ENCODE measurements at regions not wholly inside any gene's neighbourhood (a gene's known extent, or its start where the extent isn't known, plus 50 kb on each side); places are given as distances from the start of the nearest gene placed in this dataset.

GRCh38 chr5:68960961-68961360 is 132.9 kb upstream of the SLC30A5 start:
- DNase-seq (no peak), ATAC-seq (ENCODE audit: low FRiP score in 2 of 2) (no peak)
- WGBS, 2 donors: 69 to 77% methylated on average over 6 of the region's 6 CpGs
- Histone ChIP-seq H3K4me1 (no peaks in the 10 kb centered on the region), H3K27ac (no peak overlapping the region), H3K4me3 (no peak overlapping the region), H3K36me3 (no peaks in the 10 kb centered on the region), H3K27me3 (no peaks in the 10 kb centered on the region), H3K9me3 (no peaks in the 10 kb centered on the region)
- TF ChIP-seq CTCF (IDR thresholded peaks at IDR 0.05): no peak
- no peak for TF ChIP-seq POLR2AphosphoS5 (IDR thresholded peaks at IDR 0.05)
- TF ChIP-seq EP300 (IDR thresholded peaks at IDR 0.05): no peak
- no peak for TF ChIP-seq POLR2A (IDR thresholded peaks at IDR 0.05)

GRCh38 chr5:68961762-68962161 is 132.1 kb upstream of the SLC30A5 start:
- H3K27me3 ChIP-seq: no peaks in the 10 kb centered on the region
- no peaks in the 10 kb centered on the region for H3K4me1 ChIP-seq
- WGBS, 2 donors: 71 to 91% methylated on average over 5 of the region's 5 CpGs
- no peaks in the 10 kb centered on the region for H3K9me3 ChIP-seq
- DNase-seq (no peak), ATAC-seq (ENCODE audit: low FRiP score in 2 of 2) (no peak)
- TF ChIP-seq POLR2AphosphoS5 (IDR thresholded peaks at IDR 0.05) (no peak), CTCF (IDR thresholded peaks at IDR 0.05) (no peak), POLR2A (IDR thresholded peaks at IDR 0.05) (no peak), EP300 (IDR thresholded peaks at IDR 0.05) (no peak)
- H3K4me3 ChIP-seq: no peak overlapping the region
- H3K27ac ChIP-seq: no peak overlapping the region
- H3K36me3 ChIP-seq: no peaks in the 10 kb centered on the region

- peak in 1 of 2 donors; percentile 44 for DNase-seq
- Histone ChIP-seq H3K4me3 (no peak overlapping the region), H3K27ac (no peak overlapping the region), H3K36me3 (no peaks in the 10 kb centered on the region), H3K27me3 (no peaks in the 10 kb centered on the region), H3K9me3 (no peaks in the 10 kb centered on the region), H3K4me1 (no peaks in the 10 kb centered on the region)
- ATAC-seq (ENCODE audit: low FRiP score in 2 of 2): peak in 1 of 2 donors; percentile 84
- WGBS, 2 donors: 37% methylated on average over 16 of the region's 16 CpGs
- TF ChIP-seq POLR2A (IDR thresholded peaks at IDR 0.05) (no peak), CTCF (IDR thresholded peaks at IDR 0.05) (peak; percentile 45 to 62 (median 59))
Observed at GRCh38 chr5:68962757-68963484, 130.9 kb upstream of the SLC30A5 start.

- H3K27ac ChIP-seq: no peak overlapping the region
- no peaks in the 10 kb centered on the region for H3K4me1 ChIP-seq
- peak in 1 of 2 donors; percentile 25 for ATAC-seq (ENCODE audit: low FRiP score in 2 of 2)
- 73 to 82% methylated on average over 3 of the region's 3 CpGs for WGBS, 2 donors
- no peaks in the 10 kb centered on the region for H3K27me3 ChIP-seq
- no peak for TF ChIP-seq POLR2AphosphoS5 (IDR thresholded peaks at IDR 0.05)
- no peak for TF ChIP-seq EP300 (IDR thresholded peaks at IDR 0.05)
- TF ChIP-seq POLR2A (IDR thresholded peaks at IDR 0.05): no peak
- no peak for TF ChIP-seq CTCF (IDR thresholded peaks at IDR 0.05)
- no peak for DNase-seq
- no peak overlapping the region for H3K4me3 ChIP-seq
- H3K9me3 ChIP-seq: no peaks in the 10 kb centered on the region
- no peaks in the 10 kb centered on the region for H3K36me3 ChIP-seq
Observed at GRCh38 chr5:68964679-68965078, 129.1 kb upstream of the SLC30A5 start.

GRCh38 chr5:68965926-68966325 is 127.9 kb upstream of the SLC30A5 start:
- no peak for DNase-seq
- H3K36me3 ChIP-seq: no peaks in the 10 kb centered on the region
- no peaks in the 10 kb centered on the region for H3K4me1 ChIP-seq
- WGBS, 2 donors: 66 to 76% methylated on average over 3 of the region's 3 CpGs
- H3K9me3 ChIP-seq: no peaks in the 10 kb centered on the region
- no peak overlapping the region for H3K27ac ChIP-seq
- no peaks in the 10 kb centered on the region for H3K27me3 ChIP-seq
- no peak for TF ChIP-seq POLR2A (IDR thresholded peaks at IDR 0.05)
- no peak overlapping the region for H3K4me3 ChIP-seq
- ATAC-seq (ENCODE audit: low FRiP score in 2 of 2): peak in 1 of 2 donors; percentile 41

All from upper lobe of left lung (tissue), 6 donors.